Endothelial cell of umbilical vein (primary cell): ENCODE measurements at regions not wholly inside any gene's neighbourhood (a gene's known extent, or its start where the extent isn't known, plus 50 kb on each side); places are given as distances from the start of the nearest gene placed in this dataset.

Experiments
- BruUV-seq: library from RNA; stranded (reverse); fragments of 400-500 nt; replicated peaks from 2 replicates; lab custom pipeline; 2021; lab: Mats Ljungman, UMichigan
- CTCF ChIA-PET: fragments of 300-600, 350-600 bp; sonication (Branson Sonifier 250); formaldehyde crosslinking; loops from one replicate; lab custom pipeline; 2021; ENCODE audit warnings: antibody characterized with exemption, inconsistent platforms; lab: Charles Lee
- POLR2A ChIA-PET: fragments of 300-600, 350-600 bp; sonication (Branson Sonifier 250); formaldehyde crosslinking; loops from one replicate; lab custom pipeline; 2021; ENCODE audit warnings: antibody characterized with exemption, inconsistent platforms; lab: Charles Lee
- DNase-seq: peaks from one replicate; pipeline ENCODE4 v3.0.0-alpha.2; 2011; ENCODE audit warnings: low read depth, low spot score
- FAIRE-seq: peaks from 2 replicates; lab custom pipeline; 2011; peaks lifted over from hg19 to GRCh38; lab: Jason Lieb, UNC
- H2AFZ ChIP-seq: 2 replicates; pipeline ENCODE4 v1.6.0; 2012; ENCODE audit warnings: low read depth, low read length, control low read depth, inconsistent platforms
- H3K27ac ChIP-seq: 2 replicates; pipeline ENCODE4 v1.5.1; 2011; ENCODE audit warnings: low read depth, mild to moderate bottlenecking, control low read depth, low read length, moderate library complexity; ENCODE audit not compliant: insufficient read depth
- H3K27me3 ChIP-seq, 2 experiments: 2 replicates each; pipeline versions ENCODE4 v1.6.0 to v1.6.1; 2011; ENCODE audit warnings: low read length in 2 of 2, mixed read lengths in 1 of 2; ENCODE audit not compliant: control insufficient read depth in 2 of 2, insufficient read depth in 2 of 2
- H3K36me3 ChIP-seq, 2 experiments: 2 replicates in 1 of 2; 3 replicates in 1 of 2; pipeline ENCODE4 v1.5.1; 2011; ENCODE audit warnings: low read length in 2 of 2, mild to moderate bottlenecking in 1 of 2, moderate library complexity in 1 of 2; ENCODE audit not compliant: control insufficient read depth in 2 of 2, insufficient read depth in 2 of 2; ENCODE audit errors: extremely low read depth in 1 of 2
- H3K4me1 ChIP-seq: 3 replicates; pipeline ENCODE4 v1.5.1; 2011; ENCODE audit warnings: mild to moderate bottlenecking, low read length; ENCODE audit not compliant: control insufficient read depth, insufficient read depth; ENCODE audit errors: extremely low read depth
- H3K4me2 ChIP-seq: 2 replicates; pipeline ENCODE4 v1.6.1; 2011; ENCODE audit warnings: low read length, control low read depth, mixed read lengths; ENCODE audit not compliant: insufficient read depth
- H3K4me3 ChIP-seq, 3 experiments: fragments of 200-600 bp in 1 of 3; sonication (generic), shearing (Covaris generic) in 1 of 3; replicated peaks in 1 of 3; 2 replicates each; pipeline ENCODE4 v1.5.1; 2011 to 2016; ENCODE audit warnings: control low read depth in 3 of 3, low read length in 3 of 3, mild to moderate bottlenecking in 2 of 3, inconsistent platforms in 1 of 3, low read depth in 1 of 3, moderate library complexity in 1 of 3; ENCODE audit not compliant: insufficient read depth in 1 of 3
- H3K79me2 ChIP-seq: 2 replicates; pipeline ENCODE4 v1.6.0; 2012; ENCODE audit warnings: low read length, inconsistent platforms; ENCODE audit not compliant: control insufficient read depth, insufficient read depth
- H3K9ac ChIP-seq: replicated peaks from 2 replicates; pipeline ENCODE3; 2011; ENCODE audit warnings: low read length, control low read depth; ENCODE audit not compliant: insufficient read depth; ENCODE audit errors: extremely low read depth
- H3K9me1 ChIP-seq: replicated peaks from 3 replicates; pipeline ENCODE4 v1.6.0; 2011; ENCODE audit warnings: mild to moderate bottlenecking, low read length; ENCODE audit not compliant: control insufficient read depth, insufficient read depth; ENCODE audit errors: extremely low read depth
- H3K9me3 ChIP-seq: replicated peaks from 2 replicates; pipeline ENCODE4 v1.5.1; 2012; ENCODE audit warnings: low read length, inconsistent platforms; ENCODE audit not compliant: control insufficient read depth, insufficient read depth
- H4K20me1 ChIP-seq: replicated peaks from 2 replicates; pipeline ENCODE3; 2011; ENCODE audit warnings: mild to moderate bottlenecking, low read length; ENCODE audit not compliant: control insufficient read depth, insufficient read depth; ENCODE audit errors: extremely low read depth
- CTCF ChIP-seq, 2 donors: IDR thresholded peaks; 1 replicate in 1 of 2; 2 replicates in 1 of 2; pipeline ENCODE4 v1.5.1; 2011; ENCODE audit warnings: low read length in 2 of 2, mild to moderate bottlenecking in 2 of 2, moderate library complexity in 2 of 2, control low read depth in 1 of 2, inconsistent platforms in 1 of 2, low read depth in 1 of 2; ENCODE audit not compliant: insufficient read depth in 1 of 2; ENCODE audit errors: extremely low read depth in 1 of 2
- FOS ChIP-seq: IDR thresholded peaks from 2 replicates; pipeline ENCODE4 v1.6.1; 2011; ENCODE audit warnings: mild to moderate bottlenecking, low read length, moderate library complexity, borderline replicate concordance; ENCODE audit not compliant: insufficient read depth
- POLR2AphosphoS5 ChIP-seq: IDR thresholded peaks from 2 replicates; pipeline ENCODE4 v1.6.1; 2012; ENCODE audit warnings: low read depth, mild to moderate bottlenecking, control low read depth, low read length, moderate library complexity; ENCODE audit not compliant: insufficient read depth
- dilution Hi-C: fragments of 300-500 bp; cut with MboI; formaldehyde crosslinking; loops from one replicate; pipeline ENCODE4 v1.15.0; 2019; ENCODE audit warnings: low sequenced_read_pairs; ENCODE audit not compliant: extremely low pct_ligation_motif_present
- intact Hi-C: fragments of 100-400 bp; cut with micrococcal nuclease; formaldehyde crosslinking; loops from one replicate; pipeline ENCODE4 v1.10.0; 2022

- Histone ChIP-seq H3K79me2 (no peaks in the 10 kb centered on the region), H3K36me3 (no peaks in the 10 kb centered on the region), H3K27ac (no peak overlapping the region), H3K9me3 (no peaks in the 10 kb centered on the region), H3K27me3 (no peaks in the 10 kb centered on the region), H3K9me1 (no peaks in the 10 kb centered on the region), H3K4me3 (no peak overlapping the region), H3K4me2 (no peak overlapping the region), H3K9ac (no peak overlapping the region), H4K20me1 (no peaks in the 10 kb centered on the region), H3K4me1 (no peaks in the 10 kb centered on the region), H2AFZ (no peak overlapping the region)
- BruUV-seq = no TSS peak
- TF ChIP-seq FOS = no peak
- intact Hi-C loops = no loop called here
- FAIRE-seq (no peak), DNase-seq (no peak)
- dilution Hi-C loops = no loop called here
- POLR2A ChIA-PET = no interaction called here
- CTCF ChIA-PET = no interaction called here
Measured at GRCh38 chr18:75525331-75525730, 97.8 kb upstream of the SMIM21 start.

DNA sequence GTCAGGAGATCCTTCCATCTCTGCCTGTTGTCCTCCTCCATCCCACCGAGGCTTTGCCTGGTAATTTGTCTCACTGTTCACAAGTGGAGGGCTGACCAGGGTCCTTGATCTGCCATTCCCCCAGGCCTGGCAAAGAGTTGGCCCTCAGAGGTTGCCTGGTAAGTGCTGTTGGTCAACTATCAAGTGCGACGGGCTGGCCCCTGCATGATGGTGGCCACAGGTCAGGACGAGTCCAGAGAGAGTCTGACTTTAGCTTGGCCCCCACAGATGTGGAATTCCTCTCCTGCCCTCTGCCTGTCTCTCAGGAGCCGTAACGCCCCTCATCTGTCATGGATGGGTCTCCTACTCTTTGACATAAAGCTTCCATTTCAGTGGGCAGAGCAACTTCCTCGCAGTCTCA lies 97.3 kb upstream of the SMIM21 start:
- dilution Hi-C loops = no loop called here

More for the DNA sequence above, 97.3 kb upstream of the SMIM21 start:
- Histone ChIP-seq H3K27me3 (no peaks in the 10 kb centered on the region), H3K4me3 (no peak overlapping the region), H3K4me1 (no peaks in the 10 kb centered on the region), H3K9me1 (no peaks in the 10 kb centered on the region), H3K79me2 (no peaks in the 10 kb centered on the region), H3K9me3 (no peaks in the 10 kb centered on the region), H3K27ac (no peak overlapping the region), H3K9ac (no peak overlapping the region), H3K4me2 (no peak overlapping the region), H2AFZ (no peak overlapping the region), H3K36me3 (no peaks in the 10 kb centered on the region), H4K20me1 (no peaks in the 10 kb centered on the region)
- intact Hi-C loops = no loop called here
- no peak for TF ChIP-seq CTCF (IDR thresholded peaks at IDR 0.05; ENCODE audit: extremely low read depth in 1 of 2, insufficient read depth in 1 of 2, low read depth in 1 of 2, low read length in 2 of 2)
- TF ChIP-seq POLR2AphosphoS5 = no peak
- DNase-seq (no peak), FAIRE-seq (no peak)
- ChIA-PET CTCF (no interaction called here), POLR2A (no interaction called here)
- no TSS peak for BruUV-seq
